ENCODE measurements at regions not wholly inside any gene's neighbourhood (a gene's known extent, or its start where the extent isn't known, plus 50 kb on each side); places are given as distances from the start of the nearest gene placed in this dataset.

- intact Hi-C loops (cut with micrococcal nuclease; ENCODE audit: unreplicated experiment) = no loop called here
- BruUV-seq (replicated peaks) = no TSS peak
- no peak for DNase-seq (ENCODE audit: low spot score)
- POLR2A ChIA-PET (ENCODE audit: low non-redundant PET) = no interaction called here
- CTCF ChIA-PET = no interaction called here
- Histone ChIP-seq H3K27me3 (replicated peaks; ENCODE audit: insufficient read depth, low read depth, low read length, poor library complexity) (no peaks in the 10 kb centered on the region), H3K36me3 (ENCODE audit: insufficient read depth, low read length, poor library complexity, severe bottlenecking) (no peaks in the 10 kb centered on the region), H3K4me1 (ENCODE audit: insufficient read depth, low read length, poor library complexity, severe bottlenecking) (peaks cover 5% of the 10 kb centered on the region), H3K9me3 (ENCODE audit: low read depth, low read length, poor library complexity, severe bottlenecking) (no peaks in the 10 kb centered on the region), H3K4me3 (ENCODE audit: low read depth, low read length, poor library complexity, severe bottlenecking) (no peak overlapping the region), H3K27ac (ENCODE audit: low read depth, low read length, poor library complexity, severe bottlenecking) (no peak overlapping the region)
- no peak for TF ChIP-seq EZH2 (IDR thresholded peaks at IDR 0.05; ENCODE audit: borderline replicate concordance, low read depth, low read length, poor library complexity, severe bottlenecking)
Observed at GRCh38 chr1:63128556-63128955, 193.8 kb upstream of the FOXD3 start.

DNA sequence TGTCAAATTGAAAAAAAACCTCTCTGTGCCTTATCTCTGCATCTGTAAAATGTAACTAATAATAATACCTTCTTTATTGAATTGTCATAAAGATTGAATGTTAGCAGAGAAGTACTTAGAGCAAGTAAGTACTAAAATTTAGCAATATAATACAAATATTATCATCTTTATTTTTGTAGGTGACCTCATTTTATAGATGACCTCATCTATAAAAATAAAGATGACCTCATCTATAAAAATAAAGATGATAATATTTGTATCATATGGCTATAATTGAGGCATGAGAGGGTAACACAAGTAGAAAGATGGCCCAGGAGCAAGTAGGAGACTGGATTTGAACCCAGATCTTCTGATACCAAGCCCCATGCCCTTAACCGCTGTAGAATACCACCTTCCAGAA lies 193.2 kb upstream of the FOXD3 start:
- DNase-seq (ENCODE audit: low spot score) = no peak
- Histone ChIP-seq H3K4me1 (ENCODE audit: insufficient read depth, low read length, poor library complexity, severe bottlenecking) (peaks cover 5% of the 10 kb centered on the region), H3K27ac (ENCODE audit: low read depth, low read length, poor library complexity, severe bottlenecking) (no peak overlapping the region), H3K9me3 (ENCODE audit: low read depth, low read length, poor library complexity, severe bottlenecking) (no peaks in the 10 kb centered on the region), H3K4me3 (ENCODE audit: low read depth, low read length, poor library complexity, severe bottlenecking) (no peak overlapping the region), H3K27me3 (replicated peaks; ENCODE audit: insufficient read depth, low read depth, low read length, poor library complexity) (no peaks in the 10 kb centered on the region), H3K36me3 (ENCODE audit: insufficient read depth, low read length, poor library complexity, severe bottlenecking) (no peaks in the 10 kb centered on the region)
- ChIA-PET POLR2A (ENCODE audit: low non-redundant PET) (no interaction called here), CTCF (no interaction called here)
- BruUV-seq (replicated peaks) = no TSS peak
- intact Hi-C loops (cut with micrococcal nuclease; ENCODE audit: unreplicated experiment) = no loop called here
- TF ChIP-seq EZH2 (IDR thresholded peaks at IDR 0.05; ENCODE audit: borderline replicate concordance, low read depth, low read length, poor library complexity, severe bottlenecking) (no peak), CTCF (conservative IDR thresholded peaks at IDR 0.05; ENCODE audit: low read depth, low read length) (no peak)

- BruUV-seq (replicated peaks) = no TSS peak
- no peak overlapping the region for H3K27ac ChIP-seq (ENCODE audit: low read depth, low read length, poor library complexity, severe bottlenecking)
- ChIA-PET CTCF (no interaction called here), POLR2A (ENCODE audit: low non-redundant PET) (no interaction called here)
- H3K27me3 ChIP-seq (replicated peaks; ENCODE audit: insufficient read depth, low read depth, low read length, poor library complexity) = no peaks in the 10 kb centered on the region
- no peak overlapping the region for H3K4me3 ChIP-seq (ENCODE audit: low read depth, low read length, poor library complexity, severe bottlenecking)
- H3K36me3 ChIP-seq (ENCODE audit: insufficient read depth, low read length, poor library complexity, severe bottlenecking) = no peaks in the 10 kb centered on the region
- peaks cover under 1% of the 10 kb centered on the region for H3K4me1 ChIP-seq (ENCODE audit: insufficient read depth, low read length, poor library complexity, severe bottlenecking)
- TF ChIP-seq CTCF (conservative IDR thresholded peaks at IDR 0.05; ENCODE audit: low read depth, low read length) (no peak), EZH2 (IDR thresholded peaks at IDR 0.05; ENCODE audit: borderline replicate concordance, low read depth, low read length, poor library complexity, severe bottlenecking) (no peak)
- intact Hi-C loops (cut with micrococcal nuclease; ENCODE audit: unreplicated experiment) = no loop called here
- H3K9me3 ChIP-seq (ENCODE audit: low read depth, low read length, poor library complexity, severe bottlenecking) = no peaks in the 10 kb centered on the region
- no peak for DNase-seq (ENCODE audit: low spot score)
Observed at GRCh38 chr1:63129855-63130254, 192.5 kb upstream of the FOXD3 start.

DNA sequence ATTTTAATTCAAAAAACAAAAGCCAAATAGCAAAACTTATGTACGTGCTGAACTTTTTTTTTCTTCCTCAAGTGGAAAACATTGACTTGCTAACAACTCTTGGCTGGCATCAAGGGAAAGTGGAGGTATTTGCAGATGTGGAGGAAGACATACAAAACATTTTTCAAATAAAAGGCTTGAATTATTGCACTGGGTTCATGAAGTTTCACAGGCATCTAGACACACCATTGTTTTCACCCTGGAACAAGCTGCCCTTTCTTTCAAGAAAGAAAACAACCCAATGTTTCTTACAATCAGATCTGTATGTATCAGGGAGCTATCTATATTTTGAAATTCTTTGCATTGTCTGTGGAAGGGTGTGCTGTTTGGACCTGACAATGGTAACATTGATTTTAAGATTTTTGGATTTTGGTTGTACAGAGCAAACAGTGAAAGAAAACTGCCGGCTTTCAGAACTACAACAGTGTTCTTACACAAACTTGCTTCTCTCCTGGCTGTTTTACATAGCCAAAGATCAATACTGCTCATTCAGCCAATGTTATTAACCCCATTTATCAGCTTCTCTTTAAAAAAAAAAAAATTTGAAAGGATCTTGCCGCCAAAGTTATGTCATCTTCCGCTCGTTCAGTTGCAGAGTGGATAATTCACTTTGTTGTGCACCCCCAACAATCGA lies 187.7 kb upstream of the FOXD3 start:
- ChIA-PET CTCF (no interaction called here), POLR2A (ENCODE audit: low non-redundant PET) (interaction anchor here (0.6 kb wide), 1 partner anchor 126 kb away, joined by 4 read pairs; no protein-coding TSS in a partner anchor)
- TF ChIP-seq CTCF (conservative IDR thresholded peaks at IDR 0.05; ENCODE audit: low read depth, low read length) = no peak
- no peak for TF ChIP-seq EZH2 (IDR thresholded peaks at IDR 0.05; ENCODE audit: borderline replicate concordance, low read depth, low read length, poor library complexity, severe bottlenecking)
- DNase-seq (ENCODE audit: low spot score) = no peak
- no peaks in the 10 kb centered on the region for H3K36me3 ChIP-seq (ENCODE audit: insufficient read depth, low read length, poor library complexity, severe bottlenecking)
- H3K4me3 ChIP-seq (ENCODE audit: low read depth, low read length, poor library complexity, severe bottlenecking) = no peak overlapping the region
- H3K27ac ChIP-seq (ENCODE audit: low read depth, low read length, poor library complexity, severe bottlenecking) = no peak overlapping the region
- intact Hi-C loops (cut with micrococcal nuclease; ENCODE audit: unreplicated experiment) = no loop called here
- BruUV-seq (replicated peaks) = no TSS peak
- no peaks in the 10 kb centered on the region for H3K9me3 ChIP-seq (ENCODE audit: low read depth, low read length, poor library complexity, severe bottlenecking)
- H3K27me3 ChIP-seq (replicated peaks; ENCODE audit: insufficient read depth, low read depth, low read length, poor library complexity) = no peaks in the 10 kb centered on the region
- no peaks in the 10 kb centered on the region for H3K4me1 ChIP-seq (ENCODE audit: insufficient read depth, low read length, poor library complexity, severe bottlenecking)

Data from A673 (cell line).